GM21576 (cell line): ENCODE measurements at regions not wholly inside any gene's neighbourhood (a gene's known extent, or its start where the extent isn't known, plus 50 kb on each side); places are given as distances from the start of the nearest gene placed in this dataset.
"Not testable (repeated sequence)": the region's sequence is repeated elsewhere in the genome, so short reads cannot be mapped to it uniquely, and the experiment has no call there.

Experiments used
- ATAC-seq: cut with Tn5 transposase; IDR thresholded peaks from one replicate; pipeline ENCODE4 v1.9.1; 2021; ENCODE audit warnings: mild to moderate bottlenecking, moderate library complexity; ENCODE audit not compliant: unreplicated experiment

DNA sequence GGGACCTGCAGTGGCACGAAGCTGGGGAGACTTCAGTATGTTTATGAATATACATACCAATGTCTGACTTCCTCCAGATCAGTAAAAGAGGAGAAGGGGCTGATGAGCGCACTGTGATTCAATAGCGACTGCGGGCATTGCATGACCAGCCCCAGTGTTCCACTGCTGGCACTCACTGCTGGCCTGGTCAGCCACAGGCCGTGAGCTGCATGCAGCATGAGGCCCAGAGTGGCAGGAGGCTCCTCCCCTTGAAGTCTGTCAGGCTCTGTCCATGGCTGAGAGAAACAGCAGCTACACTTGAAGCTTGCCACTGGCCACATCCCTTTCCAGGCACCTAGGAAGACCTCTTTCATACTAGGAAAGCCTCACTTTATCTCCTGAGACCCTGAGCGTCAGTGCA lies 265.9 kb upstream of the CDYL start:
- ATAC-seq, result no peak

DNA sequence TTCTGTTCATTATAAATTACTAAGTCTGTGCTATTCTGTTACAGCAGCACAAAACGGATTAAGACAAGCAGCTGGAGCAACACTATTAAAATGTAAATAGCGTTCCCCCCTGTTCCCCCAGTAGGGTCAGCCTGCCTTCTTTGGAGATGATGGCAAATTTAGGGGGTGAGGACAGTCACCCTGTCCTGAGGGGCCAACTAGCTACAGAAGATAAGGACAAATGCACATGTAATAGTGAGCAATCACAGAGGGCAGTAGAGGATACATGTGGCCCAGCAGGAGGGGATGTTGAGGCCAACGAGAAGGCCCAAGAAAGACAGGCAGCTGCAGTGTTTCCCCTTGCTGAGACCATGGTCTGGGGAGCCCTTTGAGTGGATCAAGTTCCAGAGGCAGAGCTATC lies 266.7 kb upstream of the CDYL start:
- ATAC-seq, result no peak

DNA sequence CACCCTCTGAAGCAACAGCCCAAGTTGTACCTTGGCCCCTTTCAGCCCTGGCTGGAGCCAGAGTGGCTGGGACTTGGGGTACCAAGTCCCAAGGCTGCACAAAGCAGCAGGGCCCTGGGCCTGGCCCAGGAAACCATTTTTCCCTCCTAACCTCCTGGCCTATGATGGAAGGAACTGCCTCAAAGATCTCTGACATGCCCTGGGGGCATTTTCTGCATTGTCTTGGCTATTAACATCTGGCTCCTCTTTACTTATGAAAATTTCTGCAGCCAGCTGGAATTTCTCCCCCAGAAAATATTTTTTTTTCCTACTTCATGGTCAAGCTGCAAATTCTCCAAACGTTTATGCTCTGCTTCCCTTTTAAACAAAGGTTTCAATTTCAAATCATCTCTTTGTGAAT lies 269.4 kb upstream of the CDYL start:
- no peak for ATAC-seq

DNA sequence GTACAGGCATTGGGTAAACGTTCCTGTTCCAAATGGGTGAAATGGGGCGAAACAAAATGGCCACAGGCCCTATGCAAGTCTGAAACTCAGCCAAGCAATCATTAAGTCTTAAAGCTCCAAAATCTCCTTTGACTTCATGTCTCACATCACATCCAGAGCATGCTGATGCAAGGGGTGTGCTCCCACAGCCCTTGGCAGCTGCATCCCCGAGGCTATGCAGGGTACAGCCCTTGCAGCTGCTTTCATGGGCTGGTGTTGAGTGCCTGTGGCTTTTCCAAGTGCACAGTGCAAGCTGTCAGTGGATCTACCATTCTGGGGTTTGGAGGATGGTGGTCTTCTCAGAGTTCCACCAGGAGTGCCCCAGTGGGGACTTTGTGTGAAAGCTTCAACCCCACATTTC lies 270.0 kb upstream of the CDYL start:
- ATAC-seq, result no peak

DNA sequence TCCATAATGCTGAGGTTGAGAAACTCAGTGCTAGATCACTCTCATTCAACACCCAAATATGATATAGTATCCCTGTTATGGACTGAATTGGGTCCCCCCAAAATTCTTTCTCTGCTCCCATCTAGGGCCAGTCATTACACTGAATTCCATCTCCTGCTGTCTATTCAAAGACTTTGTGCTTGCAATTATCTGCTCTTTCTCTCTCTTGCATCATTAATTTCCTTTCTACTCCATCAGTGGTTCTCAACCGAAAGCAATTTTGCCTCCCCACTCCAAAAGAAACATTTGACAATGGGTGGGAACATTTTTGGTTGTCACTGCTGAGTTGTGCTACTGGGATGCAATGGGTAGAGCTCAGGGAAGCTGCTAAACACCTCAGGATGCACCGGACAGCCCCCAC lies 271.5 kb upstream of the CDYL start:
- ATAC-seq, result no peak

DNA sequence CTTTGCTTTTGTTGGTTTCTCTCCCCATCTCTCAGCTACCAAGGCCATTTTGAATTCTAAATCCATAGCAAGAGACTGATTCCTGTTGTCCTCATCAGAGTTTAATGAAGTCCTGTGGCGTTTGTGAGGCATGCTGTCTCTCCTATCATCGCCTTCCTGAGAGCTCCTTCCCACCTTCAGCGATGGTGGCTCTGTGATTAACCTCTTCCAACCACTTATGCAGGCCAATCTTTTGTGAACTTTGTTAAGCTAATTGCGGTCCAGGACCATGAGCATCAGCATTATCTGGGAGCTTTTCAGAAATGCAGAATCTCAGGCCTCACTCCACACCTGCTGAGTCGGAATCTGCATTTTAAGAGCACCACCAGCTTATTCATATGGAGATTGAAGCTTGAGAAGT lies 272.5 kb upstream of the CDYL start:
- ATAC-seq, result no peak

DNA sequence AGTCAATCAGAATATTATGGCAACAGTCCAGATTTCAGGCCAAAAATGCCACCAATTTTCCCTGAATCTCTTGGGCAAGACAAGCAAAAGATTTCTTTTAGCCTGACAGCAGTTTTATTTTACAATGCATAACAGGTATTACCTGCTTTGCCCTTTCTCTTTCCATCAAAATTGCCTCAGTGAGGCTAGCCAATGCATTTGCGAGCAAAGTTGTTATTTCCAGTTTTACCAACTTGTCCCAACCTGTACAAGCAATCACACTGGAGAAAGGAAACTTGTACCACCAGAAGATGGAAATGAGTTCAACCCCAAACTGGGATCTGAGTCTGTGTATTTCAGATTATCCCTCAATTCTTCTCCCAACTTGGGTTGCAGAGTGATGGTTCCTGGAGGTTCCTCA lies 279.9 kb upstream of the CDYL start:
- ATAC-seq, result no peak

DNA sequence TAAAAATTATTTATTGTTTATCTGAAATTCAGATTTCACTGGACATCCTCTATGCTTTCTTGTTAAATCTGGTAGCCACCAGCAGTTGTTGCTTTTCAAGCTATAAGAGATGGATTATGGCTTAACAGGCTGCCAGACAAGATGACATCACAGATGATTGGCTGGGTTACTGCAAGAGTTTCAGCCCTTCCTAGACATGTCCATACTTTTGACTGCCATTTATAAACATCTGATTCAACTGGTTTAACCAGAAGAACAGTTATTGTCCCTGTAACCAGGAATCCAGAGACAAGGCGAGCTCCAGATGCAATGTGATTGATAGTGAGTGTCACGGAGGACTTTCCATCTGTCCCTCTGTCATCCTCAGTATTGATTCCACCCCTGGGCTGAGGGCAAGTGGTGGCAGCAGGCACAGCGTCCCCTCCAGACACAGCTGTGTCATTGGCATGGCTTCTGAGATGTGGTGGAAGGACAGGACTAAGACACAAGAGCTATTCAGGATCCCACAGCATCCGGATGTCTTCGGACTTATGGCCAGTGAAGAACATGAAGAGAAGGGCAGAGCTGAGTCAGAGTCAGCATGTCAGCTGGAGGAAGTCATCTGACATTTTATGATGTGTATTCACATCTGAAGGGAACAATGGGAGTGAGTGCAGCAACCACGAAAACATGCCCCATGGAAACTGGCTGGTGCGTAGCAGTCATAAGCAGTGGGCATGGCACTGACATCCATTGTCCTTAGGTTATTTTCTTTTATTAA lies 284.5 kb upstream of the CDYL start:
- ATAC-seq, result no peak

DNA sequence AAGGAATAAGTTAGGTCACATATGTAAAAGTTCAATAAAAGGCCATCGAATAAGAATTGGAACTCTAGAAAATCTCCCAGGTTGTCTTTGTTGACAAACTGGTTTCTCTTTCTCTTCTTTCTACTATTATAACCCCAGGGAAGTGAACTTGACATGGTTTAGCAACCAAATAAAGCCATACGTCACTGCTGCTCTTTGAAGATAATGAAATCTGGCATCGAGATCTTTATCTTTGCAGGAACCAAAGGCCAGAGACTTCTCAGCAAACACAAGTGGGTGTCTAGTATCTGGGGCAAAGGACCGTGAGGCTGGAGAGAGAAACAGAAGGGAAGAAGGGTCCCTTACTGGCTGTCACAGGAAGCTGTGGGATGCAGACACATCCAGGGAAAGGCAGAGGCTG lies 286.7 kb upstream of the CDYL start:
- no peak for ATAC-seq

DNA sequence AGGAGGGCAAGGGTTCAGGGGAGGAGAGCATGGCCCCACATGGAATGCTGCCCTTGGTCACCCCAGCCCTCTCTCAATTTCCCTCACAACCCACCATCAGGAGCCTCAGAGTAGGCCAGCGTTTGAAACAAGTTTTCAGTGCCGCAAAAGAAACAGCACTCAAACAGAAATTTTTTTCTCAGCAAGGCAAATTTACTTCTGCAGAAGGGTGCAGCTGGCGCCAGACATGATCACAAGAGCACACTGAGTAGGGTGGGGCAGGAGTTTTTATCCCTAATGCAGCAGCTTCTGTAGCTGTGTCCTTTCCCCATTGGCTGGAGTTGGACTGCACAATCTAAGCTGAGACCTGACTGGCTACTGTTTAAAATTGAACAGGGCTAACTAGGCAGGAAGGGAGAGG lies 287.8 kb upstream of the CDYL start:
- no peak for ATAC-seq

DNA sequence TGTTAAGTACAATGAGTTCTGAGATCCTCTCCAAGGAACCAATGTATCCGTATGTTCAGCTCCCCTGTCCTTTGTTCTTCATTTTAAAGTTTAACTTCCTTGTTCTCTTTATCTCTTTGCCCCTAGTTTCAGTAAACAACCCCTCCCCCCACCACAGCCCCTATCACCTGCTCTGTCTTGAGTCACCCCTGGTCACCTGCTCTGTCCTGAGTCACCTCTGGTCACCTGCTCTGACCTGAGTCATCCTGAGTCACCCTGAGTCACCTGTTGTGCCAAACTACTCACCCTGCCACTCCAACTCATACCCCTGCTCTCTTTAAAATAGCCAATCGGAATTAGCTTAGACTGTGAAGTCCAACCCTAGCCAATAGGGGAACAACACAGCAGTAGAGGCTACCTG lies 288.7 kb upstream of the CDYL start:
- ATAC-seq, result no peak

DNA sequence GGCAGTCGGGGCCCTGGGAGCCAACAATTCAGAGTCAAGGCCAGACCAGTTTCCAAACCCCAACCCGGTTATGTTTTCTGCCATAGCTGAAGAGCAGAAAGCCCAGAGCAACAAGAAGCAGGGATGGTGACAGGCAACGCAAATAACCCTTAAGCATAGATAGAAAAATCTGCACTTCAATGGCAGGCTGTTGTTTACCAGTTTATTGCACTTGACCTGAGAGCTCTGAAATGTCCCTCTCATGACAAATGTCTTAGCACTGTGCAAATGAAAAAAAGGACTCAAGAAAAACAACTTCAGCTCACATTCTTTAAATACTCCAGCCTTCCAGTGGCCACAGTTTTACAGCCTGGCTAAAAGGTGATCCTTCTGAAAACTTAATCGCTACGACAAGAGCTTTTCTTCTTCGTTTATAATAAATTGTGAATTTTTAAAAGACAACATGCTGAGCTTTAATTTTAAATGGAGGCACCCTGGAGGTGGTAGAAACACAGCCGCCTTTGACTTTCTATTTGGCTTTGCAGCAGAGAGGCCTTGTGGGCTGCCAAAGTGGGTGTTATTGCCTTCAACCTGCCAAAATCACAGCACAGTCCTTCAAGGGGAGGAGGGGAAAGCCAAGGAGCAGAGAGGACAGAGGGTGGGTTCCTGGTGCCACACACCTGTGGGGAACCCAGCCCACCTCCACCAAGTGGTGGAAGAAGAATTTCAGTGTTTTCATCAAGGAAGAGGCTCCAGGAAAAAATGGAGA lies 289.5 kb upstream of the CDYL start:
- ATAC-seq, result no peak

DNA sequence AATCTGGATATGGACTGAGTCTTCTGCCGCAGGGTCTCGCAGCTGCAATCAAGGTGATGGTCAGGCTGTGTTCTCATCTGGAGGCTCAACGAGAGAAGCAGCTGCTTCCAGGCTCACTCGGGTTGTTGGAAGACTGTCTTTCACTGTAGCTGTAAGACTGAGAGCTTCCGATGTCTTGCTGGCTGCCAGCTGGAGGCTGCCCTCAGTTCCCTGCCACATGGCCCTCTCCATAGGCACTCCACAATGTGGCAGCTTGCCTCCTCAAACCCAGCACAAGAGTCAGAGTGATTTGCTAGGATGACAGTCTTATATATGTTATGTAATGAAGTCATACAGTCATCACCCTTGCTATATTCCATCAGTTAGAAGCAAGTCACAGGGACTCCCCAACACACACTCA lies 290.5 kb upstream of the CDYL start:
- ATAC-seq, result no peak

DNA sequence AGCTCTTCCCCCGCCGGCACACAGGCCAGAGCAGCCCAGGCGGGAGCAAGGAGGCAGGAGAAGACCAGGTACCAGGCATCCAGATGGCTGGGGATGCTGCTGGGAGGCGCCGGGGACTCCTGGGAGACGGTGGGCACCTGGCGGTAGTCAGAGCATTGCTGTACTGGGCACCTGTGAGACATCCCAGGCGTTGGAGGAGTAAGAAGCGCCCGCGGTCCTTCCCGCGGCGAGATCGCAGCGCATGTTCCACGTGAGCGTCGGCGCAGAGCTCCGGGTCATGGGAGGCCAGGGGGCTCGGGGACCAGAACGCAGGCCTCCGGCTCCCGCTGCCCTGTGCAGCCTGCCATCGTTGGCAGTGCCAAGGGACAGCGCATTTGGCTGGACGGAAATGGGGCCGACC lies 293.7 kb upstream of the CDYL start:
- ATAC-seq, result no peak

DNA sequence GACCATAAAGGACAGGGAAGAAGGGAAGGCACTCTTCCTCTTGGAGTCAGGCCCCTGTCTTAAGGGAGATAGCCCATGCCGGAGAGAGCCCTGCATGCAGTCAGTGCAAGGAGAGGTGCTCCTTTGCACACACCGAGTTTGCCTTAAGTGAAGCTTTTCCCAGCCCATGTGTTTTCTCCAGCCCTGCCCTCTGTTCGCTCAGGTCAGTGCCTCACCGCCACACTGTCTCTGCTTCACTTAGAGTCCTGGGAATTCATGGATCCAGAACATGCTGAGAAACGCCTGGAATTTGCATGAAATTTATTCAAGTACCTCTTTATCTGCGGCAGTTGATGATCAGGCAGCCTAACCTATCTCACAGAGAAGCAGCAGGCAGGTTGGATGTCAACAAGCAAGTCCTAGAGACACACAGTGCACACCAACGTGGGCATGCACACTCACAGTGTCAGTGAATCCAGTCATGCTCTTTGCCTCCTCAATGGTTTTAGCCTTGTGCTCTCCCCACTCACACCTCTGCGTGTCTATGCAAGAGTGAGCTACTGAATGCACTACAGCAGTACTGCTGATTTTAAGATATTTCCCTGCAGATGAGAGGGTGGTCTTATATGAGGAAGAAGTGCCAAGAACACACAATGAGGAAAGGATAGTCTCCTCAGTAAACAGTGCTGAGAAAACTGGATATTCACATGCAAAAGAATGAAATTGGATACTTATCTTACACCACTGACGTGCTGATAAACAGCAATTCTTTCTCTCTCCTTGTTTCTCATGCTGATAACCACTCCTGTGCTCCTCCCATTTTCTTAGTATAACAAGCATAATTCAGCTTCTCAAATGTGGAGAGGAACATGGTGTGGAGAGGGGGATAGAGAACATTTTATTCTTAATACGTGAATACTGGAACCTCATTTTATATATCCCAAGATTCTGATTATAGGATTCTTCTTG lies 295.1 kb upstream of the CDYL start:
- no peak for ATAC-seq

DNA sequence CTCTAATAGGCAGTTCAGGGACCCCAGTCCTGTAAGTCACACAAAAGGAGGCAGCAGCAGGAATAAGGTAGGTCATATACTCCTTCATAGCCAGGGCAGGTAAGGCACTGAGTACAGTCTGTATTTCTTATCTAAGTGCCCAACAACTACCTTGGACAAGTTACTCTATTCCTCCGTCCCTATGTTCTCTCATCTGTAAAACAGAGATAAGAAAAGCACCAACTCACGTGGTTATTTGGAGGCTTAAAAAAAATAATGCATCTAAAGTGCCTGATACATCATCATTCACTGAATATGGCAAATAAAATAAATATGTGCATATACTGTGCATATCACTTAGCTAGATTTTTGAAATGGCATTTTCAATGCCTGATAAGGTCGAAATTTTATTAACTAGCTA lies 298.1 kb upstream of the CDYL start:
- ATAC-seq, result no peak

DNA sequence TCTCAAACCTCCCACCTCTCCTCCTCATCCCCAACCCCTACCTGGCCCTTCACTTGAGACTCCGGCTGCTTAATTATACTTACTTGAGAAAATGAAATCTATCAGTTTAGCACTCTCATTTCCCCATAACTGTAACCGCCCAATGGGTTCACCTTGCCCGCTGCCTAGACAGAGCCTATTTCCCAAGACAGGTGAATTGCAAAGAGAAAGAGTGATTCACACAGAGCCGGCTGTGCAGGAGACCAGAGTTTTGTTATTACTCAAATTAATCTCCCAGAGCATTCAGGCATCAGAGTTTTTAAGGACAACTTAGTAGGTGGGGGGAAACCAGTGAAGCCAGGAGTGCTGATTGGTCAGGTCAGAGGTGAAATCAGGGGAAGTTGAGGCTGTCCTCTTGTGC lies 301.4 kb upstream of the CDYL start:
- no peak for ATAC-seq

DNA sequence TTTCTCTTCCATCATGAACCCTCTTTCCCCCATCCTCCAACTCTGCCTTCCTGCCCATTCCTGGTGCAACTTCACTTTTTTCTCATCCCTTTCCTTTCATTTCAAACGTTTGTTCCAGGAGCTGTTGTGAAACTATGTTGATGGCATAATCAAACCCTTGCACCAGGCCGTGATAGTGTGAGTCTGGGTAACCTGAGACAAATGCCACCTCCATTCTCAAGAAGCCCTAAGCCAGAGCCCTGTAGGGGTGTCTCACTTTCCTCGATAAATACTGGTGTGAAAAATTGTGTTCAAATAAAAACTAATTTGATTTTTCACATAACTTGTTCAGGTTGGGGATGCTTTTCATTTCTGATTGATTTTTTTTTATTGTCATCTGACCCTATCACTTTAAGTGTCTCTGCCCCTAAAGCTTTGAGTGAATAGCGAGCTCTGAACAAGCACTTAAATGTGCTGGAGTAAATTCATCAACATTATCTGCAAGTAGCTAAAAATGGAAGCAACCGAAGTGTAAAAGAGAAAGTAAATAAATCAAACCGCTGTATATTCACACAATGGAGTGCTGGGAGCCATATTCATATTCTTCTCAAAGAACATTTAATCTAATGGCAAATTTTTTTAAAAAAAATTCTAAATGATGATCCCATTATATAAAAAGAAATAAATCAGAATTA lies 303.1 kb upstream of the CDYL start:
- no peak for ATAC-seq

DNA sequence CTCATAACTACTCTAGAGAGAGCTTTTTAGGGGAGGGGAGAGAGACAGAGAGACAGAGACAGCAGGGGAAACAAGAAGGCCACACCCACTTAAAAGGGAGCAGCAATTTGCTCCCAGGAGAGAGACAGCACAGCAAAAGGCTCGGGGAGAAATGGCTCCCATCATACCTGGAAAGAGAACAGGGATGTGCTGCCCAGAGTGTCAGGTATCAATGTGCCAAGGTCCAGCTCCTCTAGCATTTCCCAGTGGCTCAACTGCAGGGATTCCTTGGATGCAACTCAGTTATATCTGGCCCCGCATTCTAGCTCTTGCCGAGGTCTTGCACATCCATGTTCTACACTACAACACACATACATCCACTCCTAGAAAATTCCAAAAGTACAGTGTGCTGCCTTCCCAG lies 304.0 kb upstream of the CDYL start:
- no peak for ATAC-seq

DNA sequence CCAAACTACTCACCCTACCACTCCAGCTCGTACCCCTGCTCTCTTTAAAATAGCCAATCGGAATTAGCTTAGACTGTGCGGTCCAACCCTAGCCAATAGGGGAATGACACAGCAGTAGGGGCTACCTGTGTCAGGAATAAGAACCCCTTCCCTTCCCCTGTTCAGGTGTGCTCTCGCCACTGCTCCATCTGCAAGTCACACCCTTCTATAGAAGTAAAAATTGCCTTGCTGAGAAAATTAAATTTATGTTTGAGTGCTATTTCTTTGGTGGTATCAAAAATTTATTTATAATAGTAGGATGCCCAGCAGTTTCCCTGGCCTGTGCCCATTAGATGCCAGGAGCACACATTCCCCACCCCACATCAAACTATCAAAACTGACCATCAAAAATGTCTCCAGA lies 304.7 kb upstream of the CDYL start:
- ATAC-seq, result not testable (repeated sequence)

DNA sequence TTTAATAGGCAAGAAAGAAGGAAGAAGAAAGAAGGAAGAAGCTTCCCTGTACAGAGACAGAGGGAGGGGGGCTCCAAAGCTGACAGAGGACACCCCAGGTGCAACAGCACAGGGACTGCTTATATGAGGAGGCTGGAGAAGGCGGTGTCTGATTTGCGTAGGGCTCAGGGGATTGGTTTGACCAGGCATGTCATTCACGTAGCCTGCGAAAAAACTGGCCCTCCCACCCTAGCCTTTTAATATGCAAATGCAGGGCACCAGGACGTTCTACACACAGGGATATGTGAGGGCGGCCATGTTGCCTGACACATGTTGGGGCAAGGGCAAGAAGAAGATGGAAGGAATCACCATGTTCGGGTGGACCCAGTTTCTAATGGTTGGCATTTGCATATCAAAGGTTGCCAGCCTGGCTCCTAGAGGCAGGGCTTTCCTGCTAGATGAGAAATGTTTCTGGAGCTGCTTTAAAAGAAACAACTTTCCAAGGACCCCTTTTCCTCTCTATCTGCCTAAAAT lies 305.4 kb upstream of the CDYL start:
- no peak for ATAC-seq
